HG03045 (cell line): ENCODE measurements at regions not wholly inside any gene's neighbourhood (a gene's known extent, or its start where the extent isn't known, plus 50 kb on each side); places are given as distances from the start of the nearest gene placed in this dataset.
"Not testable (repeated sequence)": the region's sequence is repeated elsewhere in the genome, so short reads cannot be mapped to it uniquely, and the experiment has no call there.

ENCODE experiments used
- ATAC-seq: cut with Tn5 transposase; IDR thresholded peaks from one replicate; pipeline ENCODE4 v1.9.1; 2021; ENCODE audit warnings: mild to moderate bottlenecking, moderate library complexity; ENCODE audit not compliant: unreplicated experiment

GRCh38 chr6:121544691-121545090, 109.2 kb downstream of the GJA1 start:
- no peak for ATAC-seq

- ATAC-seq = no peak
Measured at GRCh38 chr6:121548131-121548530, 112.7 kb downstream of the GJA1 start.

GRCh38 chr6:121549736-121550135, 114.3 kb downstream of the GJA1 start:
- ATAC-seq = no peak

- ATAC-seq = no peak
Measured at GRCh38 chr6:121550491-121551010, 115.1 kb downstream of the GJA1 start.

DNA sequence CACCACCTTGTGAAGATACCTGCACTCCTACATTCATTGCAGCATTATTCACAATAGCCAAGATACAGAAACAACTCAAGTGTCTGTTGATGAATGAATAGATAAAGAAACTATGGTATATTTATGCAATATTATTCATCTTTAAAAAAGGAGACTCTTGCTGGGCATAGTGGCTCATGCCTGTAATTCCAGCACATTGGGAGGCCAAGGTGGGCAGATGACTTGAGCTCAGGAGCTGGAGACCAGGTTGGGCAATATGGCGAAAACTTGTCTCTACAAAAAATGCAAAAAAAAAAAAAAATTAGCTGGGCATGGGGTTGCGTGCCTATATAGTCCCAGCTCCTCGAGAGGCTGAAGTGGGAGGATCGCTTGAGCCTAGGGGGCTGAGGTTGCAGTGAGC, 119.8 kb downstream of the GJA1 start:
- ATAC-seq = no peak

DNA sequence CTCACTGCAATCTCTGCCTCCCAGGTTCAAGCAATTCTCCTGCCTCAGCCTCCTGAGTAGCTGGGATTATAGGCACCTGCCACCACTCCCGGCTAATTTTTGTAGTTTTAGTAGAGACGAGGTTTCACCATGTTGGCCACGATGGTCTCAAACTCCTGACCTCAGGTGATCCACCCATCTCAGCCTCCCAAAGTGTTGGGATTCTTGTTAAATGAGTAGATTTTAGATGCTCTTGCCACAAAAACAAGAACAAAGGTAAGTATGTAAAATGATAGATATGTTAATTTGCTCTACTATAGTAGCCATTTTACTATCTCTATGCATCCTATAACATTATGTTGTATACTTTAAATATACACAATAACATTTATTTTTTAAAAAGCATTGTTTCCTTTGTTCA, 120.7 kb downstream of the GJA1 start:
- ATAC-seq = not testable (repeated sequence)

DNA sequence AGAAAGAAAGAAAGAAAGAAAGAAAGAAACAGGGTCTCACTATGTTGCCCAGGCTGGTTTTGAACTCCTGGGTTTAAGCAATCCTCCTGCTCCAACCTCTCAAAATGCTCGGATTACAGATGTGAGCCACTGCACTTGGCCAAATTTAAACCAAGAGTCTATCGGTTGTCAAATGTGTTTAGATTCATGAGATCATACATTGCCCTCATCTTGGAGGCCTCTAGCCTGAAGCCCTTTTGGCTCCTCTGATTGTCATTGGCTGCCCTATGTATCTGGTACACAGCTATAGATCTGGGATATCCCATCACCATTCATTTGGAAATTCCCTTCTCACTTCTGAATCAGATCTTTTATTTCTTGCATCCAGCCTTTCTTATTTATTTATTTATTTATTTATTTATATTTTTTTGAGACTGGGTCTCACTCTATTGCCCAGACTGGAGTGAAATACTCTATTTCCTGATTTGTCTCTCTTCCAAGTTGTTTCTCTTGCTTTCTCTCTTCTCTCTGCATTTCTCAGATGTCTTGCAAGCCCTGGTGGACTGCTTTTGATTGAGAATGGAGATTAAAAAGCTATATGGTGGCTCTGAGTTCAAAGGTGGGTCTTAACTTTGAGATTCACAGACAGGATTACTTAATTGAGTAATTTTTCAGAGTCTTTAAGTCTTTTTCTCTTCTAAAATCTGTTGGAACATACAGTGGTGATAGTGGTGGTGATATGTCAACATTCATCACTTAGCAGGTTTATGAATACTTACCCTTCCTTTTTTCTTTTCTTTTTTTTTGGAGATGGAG, 121.9 kb downstream of the GJA1 start:
- ATAC-seq = no peak

DNA sequence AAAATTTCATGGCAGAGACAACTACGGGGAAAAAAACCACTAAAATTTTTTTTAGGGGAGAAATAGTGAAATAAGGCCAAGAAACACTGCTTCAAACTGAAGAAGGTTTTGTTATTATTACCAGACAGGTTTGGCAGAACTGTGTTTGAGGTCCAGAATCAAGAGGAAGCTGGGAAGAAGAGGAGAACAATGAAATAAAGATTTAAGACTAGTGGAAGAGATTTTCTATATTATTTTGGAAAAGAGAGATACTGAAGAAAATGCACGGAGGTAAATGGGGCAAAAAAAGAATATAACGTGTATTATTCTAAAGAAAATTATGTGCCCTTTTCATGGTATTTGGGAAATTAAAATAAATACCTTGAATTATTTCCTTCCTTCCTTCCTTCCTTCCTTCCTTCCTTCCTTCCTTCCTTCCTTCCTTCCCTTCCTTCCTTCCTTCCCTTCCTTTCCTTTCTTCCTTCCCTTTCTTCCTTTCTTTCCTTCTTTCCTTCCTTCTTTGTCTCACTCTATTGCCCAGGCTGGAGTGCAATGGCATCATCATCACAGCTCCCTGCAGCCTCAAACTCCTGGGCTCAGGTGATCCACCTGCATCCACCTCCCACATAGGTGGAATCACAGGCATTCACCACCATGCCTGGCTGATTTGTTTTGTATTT, 124.3 kb downstream of the GJA1 start:
- ATAC-seq = no peak

DNA sequence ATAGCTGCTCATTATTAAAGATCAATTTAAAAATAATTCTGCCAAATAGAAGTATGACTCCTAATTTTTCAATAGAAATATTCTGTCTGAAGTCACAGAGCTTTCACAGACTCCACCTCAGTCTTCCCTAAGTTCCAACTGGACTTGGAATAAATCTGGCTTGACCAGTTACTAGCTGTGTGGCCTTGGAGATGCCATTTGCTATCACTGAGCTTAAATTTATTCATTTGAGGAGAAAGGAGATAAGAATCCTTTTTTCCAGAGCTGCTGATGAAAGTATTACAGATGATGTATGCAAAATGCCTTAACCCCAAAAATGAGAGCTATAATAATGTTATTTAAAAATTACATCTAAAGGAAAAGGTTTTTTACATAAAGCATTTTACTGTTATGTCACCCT, 125.0 kb downstream of the GJA1 start:
- no peak for ATAC-seq

GRCh38 chr6:121563286-121563685, 127.8 kb downstream of the GJA1 start:
- ATAC-seq = no peak

DNA sequence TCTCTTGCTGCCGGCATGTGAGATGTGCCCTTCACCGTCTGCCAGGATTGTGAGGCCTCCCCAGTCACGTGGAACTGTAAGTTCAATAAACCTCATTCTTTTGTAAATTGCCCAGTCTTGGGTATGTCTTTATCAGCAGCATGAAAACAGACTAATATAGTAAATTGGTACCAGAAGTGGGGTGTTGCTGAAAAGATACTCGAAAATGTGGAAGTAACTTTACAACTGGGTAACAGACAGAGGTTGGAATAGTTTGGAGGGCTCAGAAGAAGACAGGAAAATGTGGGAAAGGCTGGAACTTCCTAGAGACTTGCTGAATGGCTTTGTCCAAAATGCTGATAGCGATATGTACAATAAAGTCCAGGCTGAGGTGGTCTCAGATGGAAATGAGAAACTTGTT, 129.1 kb downstream of the GJA1 start:
- not testable (repeated sequence) for ATAC-seq

DNA sequence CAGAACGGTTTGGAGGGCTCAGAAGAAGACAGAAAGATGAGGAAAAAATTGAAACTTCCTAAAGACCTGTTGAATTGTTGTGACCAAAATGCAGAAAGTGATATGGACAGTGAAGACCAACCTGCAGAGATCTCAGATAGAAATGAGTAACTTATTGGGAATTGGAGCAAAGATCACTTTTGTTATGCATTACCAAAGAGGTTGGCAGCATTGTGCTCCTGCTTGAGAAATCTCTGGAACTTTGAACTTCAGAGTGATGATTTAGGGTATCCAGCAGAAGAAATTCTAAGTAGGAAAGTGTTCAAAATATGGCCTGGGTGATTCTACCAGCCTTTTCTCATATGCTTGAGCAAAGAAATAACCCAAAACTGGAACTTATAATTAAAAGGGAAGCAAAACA, 136.0 kb downstream of the GJA1 start:
- ATAC-seq = no peak

GRCh38 chr6:121573481-121573880, 138.0 kb downstream of the GJA1 start:
- no peak for ATAC-seq

GRCh38 chr6:121578216-121578615, 142.8 kb downstream of the GJA1 start:
- ATAC-seq = no peak

DNA sequence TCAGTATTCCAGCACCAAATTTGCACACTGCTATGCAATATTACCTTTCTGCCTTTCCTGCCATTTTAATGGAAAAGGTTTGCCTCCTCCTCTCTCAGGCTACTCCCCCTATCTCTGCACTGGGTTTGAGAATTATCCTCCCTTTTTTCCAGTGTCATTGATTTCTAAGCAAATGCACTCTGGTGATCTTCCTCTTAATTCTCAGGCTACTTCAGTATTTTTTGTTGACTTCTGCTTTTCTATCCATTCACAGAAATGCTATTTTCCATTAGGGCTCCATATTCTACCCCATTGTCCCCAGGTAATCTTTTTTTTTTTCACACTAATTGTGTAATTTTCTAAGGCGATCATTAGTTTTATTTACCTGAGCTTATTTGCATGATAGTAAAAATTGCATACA, 144.0 kb downstream of the GJA1 start:
- no peak for ATAC-seq

- no peak for ATAC-seq
Measured at GRCh38 chr6:121581327-121581726, 145.9 kb downstream of the GJA1 start.

DNA sequence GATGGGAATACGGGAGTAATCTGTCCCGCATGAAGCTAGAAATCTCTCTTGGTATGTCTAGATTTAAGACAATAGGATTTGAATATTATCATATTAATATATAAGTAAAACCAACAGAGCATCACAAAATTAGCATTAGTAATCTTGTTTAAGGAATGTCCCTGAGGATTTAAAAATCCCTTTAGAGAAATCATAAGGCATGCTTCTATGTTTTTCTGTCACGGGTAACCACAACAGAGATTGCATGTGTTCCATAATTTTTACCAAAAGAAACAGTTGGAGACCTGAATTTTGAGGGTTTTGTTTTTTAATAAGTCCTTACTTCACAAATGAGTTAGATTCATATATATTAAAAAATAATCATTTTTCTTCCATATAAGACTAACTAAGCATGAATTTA, 146.8 kb downstream of the GJA1 start:
- ATAC-seq = no peak

GRCh38 chr6:121584586-121585369, 149.3 kb downstream of the GJA1 start:
- ATAC-seq = no peak

DNA sequence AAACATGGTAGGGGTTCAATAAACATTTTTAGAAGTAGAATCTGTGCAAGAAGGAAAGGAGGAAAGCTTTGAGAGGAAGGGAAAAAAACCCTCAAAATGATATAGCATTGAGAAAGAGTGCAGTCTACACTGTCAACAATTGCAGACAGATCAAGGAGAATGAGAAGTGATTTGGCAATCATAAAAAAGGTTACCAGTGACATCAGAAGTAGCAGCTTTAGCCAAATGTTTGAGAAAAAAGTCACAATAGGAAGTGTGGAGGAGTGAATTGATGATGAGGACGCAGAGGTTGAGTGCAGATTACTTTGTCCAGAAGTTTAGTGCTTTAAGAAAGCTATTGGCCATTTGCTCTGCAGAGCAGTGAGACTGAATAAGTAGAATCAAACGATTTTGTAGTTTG, 155.0 kb downstream of the GJA1 start:
- ATAC-seq = no peak

DNA sequence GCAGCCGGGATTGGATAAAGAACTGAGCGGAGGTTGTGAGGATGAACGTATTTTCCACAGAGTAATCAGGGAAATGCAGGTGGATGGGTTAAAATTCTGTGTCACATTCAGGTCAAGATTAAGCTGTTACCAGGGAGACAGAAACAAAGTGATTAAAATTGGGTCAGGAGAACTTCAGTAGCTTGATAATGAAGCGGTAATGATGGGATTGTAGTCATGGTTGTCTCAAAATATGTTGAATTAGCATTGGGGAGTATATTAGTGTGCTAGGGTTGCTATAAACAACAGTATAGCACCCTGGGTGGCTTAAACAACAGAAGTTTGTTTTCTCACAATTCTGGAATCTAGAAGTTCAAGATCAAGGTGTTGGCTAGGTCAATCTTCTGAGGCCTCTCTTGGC, 155.5 kb downstream of the GJA1 start:
- ATAC-seq = no peak

DNA sequence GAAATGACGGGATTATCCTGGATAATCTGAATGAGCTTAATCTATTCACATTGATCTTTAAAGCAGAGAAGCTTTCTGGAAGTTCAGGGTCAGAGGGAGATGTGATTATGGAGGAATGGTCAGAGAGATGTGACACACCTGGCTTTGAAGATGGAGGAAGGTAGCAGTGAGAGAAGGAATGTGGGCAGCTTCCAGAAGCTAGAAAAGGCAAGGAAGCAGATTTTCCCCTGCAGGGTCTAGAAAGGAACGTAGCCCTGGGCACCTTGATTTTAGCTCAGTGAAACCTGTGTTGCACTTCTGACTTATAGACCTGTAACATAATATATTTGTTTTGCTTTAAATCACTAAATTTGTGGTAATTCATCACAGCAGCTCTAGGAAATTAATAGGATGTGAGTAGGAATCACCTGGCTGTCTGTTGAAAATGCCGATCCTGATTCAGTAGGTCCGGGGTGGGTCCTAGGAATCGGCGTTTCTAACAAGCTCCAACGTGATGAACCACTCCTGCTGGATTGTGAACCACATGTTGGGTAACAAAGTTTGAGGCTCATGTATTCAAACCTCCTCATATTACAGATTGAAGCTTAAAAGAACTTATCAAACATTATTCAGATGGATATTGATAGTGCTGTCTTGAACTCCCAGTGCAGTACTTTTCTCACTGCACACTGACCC, 157.0 kb downstream of the GJA1 start:
- ATAC-seq = no peak
